ENCODE measurements at regions not wholly inside any gene's neighbourhood (a gene's known extent, or its start where the extent isn't known, plus 50 kb on each side); places are given as distances from the start of the nearest gene placed in this dataset.

DNA sequence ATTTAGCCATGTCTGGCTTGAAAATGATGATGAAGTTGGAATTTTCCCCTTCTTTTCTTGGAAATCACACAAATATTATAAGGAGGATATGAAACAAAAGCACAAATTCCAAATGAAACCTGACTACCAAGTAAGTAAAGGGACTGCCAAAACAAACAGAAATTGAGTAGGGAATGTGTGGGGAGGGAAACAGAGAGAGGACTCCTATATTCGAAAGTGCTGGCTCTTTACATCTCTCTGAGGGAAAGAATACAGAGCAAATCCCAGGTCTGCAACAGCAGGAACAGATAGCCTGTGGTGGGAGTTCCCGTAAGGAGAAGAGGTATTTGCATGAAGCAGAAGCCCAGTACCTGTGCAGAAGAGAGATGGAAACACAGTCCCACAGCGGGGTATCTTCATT lies 583.7 kb downstream of the EPM2A start:
- no peak for TF ChIP-seq CTCF (conservative IDR thresholded peaks at IDR 0.05)
- DNase-seq = no peak
- H3K4me1 Mint-ChIP-seq = peaks cover 20 to 22% of the 10 kb centered on the region in 2 experiments

More for the DNA sequence above, 583.7 kb downstream of the EPM2A start:
- H3K79me2 ChIP-seq (ENCODE audit: insufficient read depth, low read length) = no peaks in the 10 kb centered on the region
- H3K9ac ChIP-seq (ENCODE audit: extremely low read depth, insufficient read length, low read length) = no peak overlapping the region
- H3K4ac ChIP-seq (ENCODE audit: low read depth, low read length) = no peak overlapping the region
- H2BK15ac ChIP-seq (ENCODE audit: low read depth, low read length) = no peak overlapping the region
- no peak overlapping the region for H3K23ac ChIP-seq (ENCODE audit: insufficient read length, low read depth, low read length)
- no peak overlapping the region for H3K14ac ChIP-seq (ENCODE audit: insufficient read depth, low read length)
- no peaks in the 10 kb centered on the region for H3K9me3 Mint-ChIP-seq
- no peak overlapping the region for H3K4me3 Mint-ChIP-seq
- no peak overlapping the region for H4K8ac ChIP-seq (replicated peaks; ENCODE audit: insufficient read length, low read depth, low read length)
- H2BK20ac ChIP-seq (ENCODE audit: low read depth, low read length, poor library complexity, severe bottlenecking) = no peak overlapping the region
- H3K79me1 ChIP-seq (ENCODE audit: insufficient read depth, low read depth, low read length, poor library complexity, severe bottlenecking) = no peaks in the 10 kb centered on the region
- no peaks in the 10 kb centered on the region for H3K27me3 ChIP-seq (ENCODE audit: insufficient read depth, low read length)
- H3K36me3 Mint-ChIP-seq (ENCODE audit: insufficient read depth in 1 of 3, low read depth in 3 of 3) = no peaks in the 10 kb centered on the region
- no peak overlapping the region for H4K5ac ChIP-seq (ENCODE audit: insufficient read length, low read depth, low read length)
- peaks cover 9% of the 10 kb centered on the region for H3K4me1 ChIP-seq (ENCODE audit: insufficient read depth, low read length)
- no peak overlapping the region for H3K27ac Mint-ChIP-seq
- no peak overlapping the region for H3K56ac ChIP-seq (ENCODE audit: insufficient read length, low read depth, low read length)
- H3K27me3 Mint-ChIP-seq (ENCODE audit: low read depth) = no peaks in the 10 kb centered on the region
- H2BK120ac ChIP-seq (ENCODE audit: low read depth, low read length, poor library complexity, severe bottlenecking) = no peak overlapping the region
- no peaks in the 10 kb centered on the region for H4K20me1 ChIP-seq (ENCODE audit: control insufficient read depth, insufficient read depth, insufficient read length)
- H3K4me2 ChIP-seq (ENCODE audit: insufficient read depth, insufficient read length, low read length) = no peak overlapping the region
- no peak overlapping the region for H2BK12ac ChIP-seq (ENCODE audit: insufficient read length, low read depth, low read length)
- no peak overlapping the region for H2AK5ac ChIP-seq (ENCODE audit: insufficient read length, low read length)
- H3T11ph ChIP-seq (ENCODE audit: low read length) = no peak overlapping the region
- WGBS (ENCODE audit: extremely low coverage, insufficient read length, low lambda C conversion rate) = no CpG with 5 or more reads among the region's 3 CpGs
- H3K9me3 ChIP-seq (ENCODE audit: control insufficient read depth, low read depth, low read length) = no peaks in the 10 kb centered on the region
- no peak overlapping the region for H3K18ac ChIP-seq (ENCODE audit: insufficient read length, low read depth, low read length)
- H4K91ac ChIP-seq (ENCODE audit: insufficient read length, low read depth, low read length) = no peak overlapping the region
- H2BK5ac ChIP-seq (ENCODE audit: insufficient read length, low read length) = no peak overlapping the region
- no peaks in the 10 kb centered on the region for H3K23me2 ChIP-seq (ENCODE audit: insufficient read length, low read depth, low read length, poor library complexity, severe bottlenecking)
- H2AFZ ChIP-seq (ENCODE audit: low read length) = no peak overlapping the region
- H3K27ac ChIP-seq (ENCODE audit: insufficient read length, low read depth, low read length) = no peak overlapping the region

All from H9 (cell line).